ENCODE measurements at regions not wholly inside any gene's neighbourhood (a gene's known extent, or its start where the extent isn't known, plus 50 kb on each side); places are given as distances from the start of the nearest gene placed in this dataset.

GRCh38 chr10:3245395-3245794 is 72.8 kb upstream of the PITRM1 start:
- DNase-seq (ENCODE audit: low read depth, low spot score), result no peak

GRCh38 chr10:3241967-3242650 is 69.5 kb upstream of the PITRM1 start:
- DNase-seq (ENCODE audit: low read depth, low spot score), result no peak

DNA sequence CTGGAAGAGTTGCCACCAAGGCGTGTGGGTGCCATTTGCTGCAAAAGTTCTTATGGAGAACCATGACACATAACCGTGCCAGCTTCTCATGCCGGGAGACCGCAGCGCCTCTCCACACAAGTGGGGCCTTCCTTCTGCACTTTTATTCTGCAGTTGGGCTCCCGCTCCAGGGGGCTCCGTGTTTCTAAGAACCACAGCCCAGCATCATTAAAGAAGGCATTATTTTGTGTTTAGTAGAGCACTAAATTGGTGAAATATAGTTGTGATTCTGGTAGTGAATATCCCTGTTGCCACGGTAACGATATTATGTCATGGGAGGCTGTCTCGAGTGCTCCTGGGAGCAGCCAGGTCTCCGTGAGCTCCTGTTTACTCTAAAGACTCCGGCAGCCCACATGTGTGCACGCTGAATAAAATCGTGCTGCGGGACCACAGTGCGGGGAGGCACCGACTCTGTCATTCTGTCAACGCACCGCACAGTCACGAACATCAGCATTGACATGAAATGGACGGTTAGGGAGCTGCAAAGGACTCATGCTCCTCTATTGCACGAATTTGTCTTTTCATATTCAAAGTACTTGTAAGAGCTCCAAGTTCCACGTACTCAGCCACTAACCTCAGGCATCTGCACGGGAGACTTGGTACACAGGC is 68.8 kb upstream of the PITRM1 start:
- DNase-seq (ENCODE audit: low read depth, low spot score), result no peak

DNA sequence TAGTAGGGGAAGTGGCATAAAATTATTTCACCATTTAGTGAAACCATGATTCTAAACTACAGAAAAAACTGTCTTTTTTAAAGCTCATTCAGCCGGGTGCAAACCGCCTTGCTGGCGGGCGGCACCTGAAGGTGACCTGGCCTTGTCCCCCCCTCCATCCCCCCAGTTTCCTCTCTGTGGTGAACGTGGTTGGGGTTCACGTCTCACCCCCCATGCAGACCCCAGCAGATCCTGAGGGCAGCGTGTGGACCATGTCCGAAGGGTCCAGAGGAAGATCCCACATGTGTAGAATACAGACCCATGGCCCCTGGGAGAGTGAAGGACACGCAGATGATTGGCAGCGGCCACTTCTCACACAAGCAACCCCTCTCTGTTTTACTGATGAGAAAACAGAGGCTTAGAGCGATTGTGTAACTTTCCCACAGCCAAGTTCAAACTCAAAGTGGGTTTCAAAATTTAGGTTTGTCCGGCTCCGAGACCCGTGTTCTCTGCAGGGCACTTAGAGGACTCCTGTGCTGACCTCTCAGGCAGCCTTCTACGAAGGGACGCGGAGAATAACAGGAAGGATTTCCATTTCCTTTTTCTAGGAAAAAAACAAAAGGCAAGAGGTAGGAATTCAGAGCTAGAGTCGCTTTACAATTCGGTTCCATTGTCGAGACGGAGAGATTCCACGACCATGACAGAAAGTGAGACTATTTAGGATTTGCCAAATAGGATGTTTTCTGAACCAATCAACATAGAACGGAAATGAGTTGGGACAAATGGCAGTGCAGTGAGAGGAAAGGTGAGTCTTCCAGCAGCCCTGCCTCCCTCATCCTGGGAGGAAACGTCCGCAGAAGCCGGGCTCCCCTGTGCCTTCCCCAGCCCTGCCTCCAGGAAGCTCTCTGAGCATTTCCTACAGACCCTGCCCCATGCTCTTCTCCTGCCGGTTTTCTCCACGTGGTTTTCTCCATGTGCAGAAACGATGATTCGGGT is 67.6 kb upstream of the PITRM1 start:
- DNase-seq (ENCODE audit: low read depth, low spot score), result no peak

- no peak for DNase-seq (ENCODE audit: low read depth, low spot score)
These were observed 66.7 kb upstream of the PITRM1 start for GRCh38 chr10:3239066-3239919.

- DNase-seq (ENCODE audit: low read depth, low spot score), result no peak
These were observed 65.7 kb upstream of the PITRM1 start for GRCh38 chr10:3238115-3238871.

DNA sequence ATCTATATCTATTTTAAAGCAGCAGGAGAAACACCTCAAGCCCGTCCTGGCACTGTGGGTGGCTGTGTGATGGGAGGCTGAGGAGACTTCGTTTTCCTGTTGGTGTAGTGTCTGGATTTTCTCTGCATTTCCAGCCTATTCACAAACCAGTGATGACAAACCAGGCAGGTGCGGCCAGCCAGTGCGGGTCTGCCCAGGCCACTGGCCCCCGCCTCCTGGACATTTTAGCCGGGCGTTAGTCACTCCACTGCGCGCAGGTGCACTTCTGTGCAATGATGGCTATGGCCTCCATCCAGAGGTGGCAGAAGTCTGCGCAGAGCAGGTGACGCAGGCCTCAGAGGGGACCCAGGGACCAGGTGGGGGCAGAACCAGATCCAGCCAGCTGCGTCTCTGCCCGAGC is 64.9 kb upstream of the PITRM1 start:
- DNase-seq (ENCODE audit: low read depth, low spot score), result no peak

DNA sequence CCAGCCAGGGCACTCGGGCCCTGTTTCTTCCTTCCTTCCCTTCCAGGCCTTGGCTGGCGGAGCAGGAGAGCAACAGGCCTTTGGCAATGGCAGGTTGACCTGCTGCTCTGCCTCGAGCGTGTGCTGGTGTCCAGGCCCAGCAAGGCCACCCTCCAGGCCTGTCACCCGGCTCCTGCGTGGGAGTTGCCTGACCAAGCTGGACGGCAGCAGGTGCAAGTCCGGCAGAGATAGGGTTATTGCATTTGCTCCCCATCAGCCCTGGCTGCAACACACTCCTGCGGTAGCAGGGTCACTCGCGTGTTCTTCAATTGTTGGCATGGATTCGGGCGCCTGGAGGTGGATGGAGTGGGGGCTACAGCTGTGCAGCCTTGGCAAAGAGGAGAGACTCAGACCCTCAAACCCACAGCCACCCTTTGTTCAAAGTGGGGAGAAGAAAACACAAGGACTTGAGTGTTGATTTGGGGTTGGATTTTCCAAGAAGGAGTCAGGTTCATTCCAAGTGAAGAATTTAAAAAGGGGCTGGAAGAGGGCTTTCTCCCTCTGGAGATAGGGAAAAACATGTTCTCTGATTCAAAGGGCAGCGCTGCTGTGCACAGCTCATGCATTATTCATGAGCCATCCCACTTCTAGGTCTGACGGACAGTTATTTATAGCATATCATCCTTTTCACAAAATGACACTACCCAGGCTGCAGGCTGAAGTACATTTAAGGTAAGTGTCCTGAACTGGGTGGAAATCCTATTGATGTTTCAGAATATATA is 64.2 kb upstream of the PITRM1 start:
- DNase-seq (ENCODE audit: low read depth, low spot score), result no peak

GRCh38 chr10:3235996-3236510 is 63.5 kb upstream of the PITRM1 start:
- DNase-seq (ENCODE audit: low read depth, low spot score), result no peak

DNA sequence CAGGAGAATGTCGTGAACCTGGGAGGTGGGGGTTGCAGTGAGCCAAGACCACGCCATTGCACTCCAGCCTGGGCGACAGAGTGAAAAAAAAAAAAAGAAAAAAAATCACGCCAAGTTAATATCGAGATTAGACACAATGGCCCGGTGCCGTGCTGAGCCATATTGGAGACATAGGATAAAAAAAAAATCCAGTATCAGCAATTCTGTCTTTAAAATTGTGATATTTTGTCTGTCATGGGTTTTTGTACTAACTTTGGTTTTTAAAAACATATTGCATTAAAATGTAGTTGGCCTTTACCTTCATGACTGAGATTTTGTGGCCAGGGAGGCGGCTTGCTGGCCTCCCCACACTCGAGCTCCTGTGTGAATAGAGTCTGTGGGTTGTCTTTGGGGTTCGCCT is 62.8 kb upstream of the PITRM1 start:
- no peak for DNase-seq (ENCODE audit: low read depth, low spot score)

DNA sequence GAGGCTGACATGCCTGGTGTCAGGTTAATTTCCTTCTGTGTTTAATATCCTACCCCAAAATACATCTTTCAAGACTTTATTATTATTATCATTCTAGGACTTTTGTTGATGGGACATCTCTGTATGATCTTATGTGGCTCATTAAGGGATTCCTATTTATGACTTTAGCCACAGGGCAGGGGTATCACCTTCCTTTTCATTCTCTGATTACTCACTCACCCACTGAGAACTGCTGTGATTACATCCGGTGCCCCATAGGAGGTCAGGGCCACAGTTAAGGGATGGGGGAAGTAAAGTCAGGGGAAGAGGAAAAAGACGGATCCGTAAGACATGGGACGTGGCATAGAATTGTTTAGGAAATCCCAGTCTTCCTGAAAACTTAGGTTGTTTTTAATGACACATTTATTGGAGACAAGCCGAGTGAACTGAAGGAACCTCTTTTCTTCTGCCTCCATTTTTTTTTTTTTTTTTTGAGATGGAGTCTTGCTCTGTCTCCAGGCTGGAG is 61.0 kb upstream of the PITRM1 start:
- DNase-seq (ENCODE audit: low read depth, low spot score), result no peak

DNA sequence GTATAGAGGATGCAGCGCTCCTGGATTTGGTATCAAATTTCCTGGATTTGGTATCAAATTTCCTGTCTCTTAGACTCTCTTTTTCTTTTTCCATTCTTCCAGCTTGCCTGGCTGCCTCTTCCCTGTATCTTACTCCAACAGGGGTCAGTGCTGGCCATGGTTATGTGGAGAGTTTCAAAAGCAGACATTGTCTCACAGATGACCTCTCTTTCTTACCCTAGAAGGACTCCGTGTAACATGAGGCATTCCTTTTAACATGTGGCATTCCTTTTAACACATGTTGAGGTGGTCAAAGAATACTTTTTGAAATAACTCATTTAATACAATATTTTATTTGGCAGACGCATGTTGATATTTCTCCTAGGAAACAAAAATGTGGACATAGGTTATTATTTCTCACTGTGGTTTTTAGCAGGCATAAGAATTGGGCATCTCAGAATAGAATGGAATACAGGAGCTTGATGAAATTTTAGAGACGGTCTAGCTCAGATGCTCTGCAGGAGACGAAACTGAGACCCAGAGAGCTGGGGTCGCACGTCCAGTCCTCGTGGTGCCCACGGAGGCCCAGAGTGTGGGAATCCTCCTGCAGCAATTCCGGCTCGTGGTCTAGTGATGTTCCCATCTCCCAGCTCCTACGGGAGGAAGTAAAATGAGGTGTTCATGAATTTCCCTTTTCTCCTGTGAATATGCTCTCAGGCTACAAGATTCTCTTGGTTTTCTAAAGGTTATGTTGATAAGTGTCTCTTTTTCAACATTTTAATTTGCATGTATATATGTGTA is 59.6 kb upstream of the PITRM1 start:
- DNase-seq (ENCODE audit: low read depth, low spot score), result no peak

- DNase-seq (ENCODE audit: low read depth, low spot score), result no peak
These were observed 57.2 kb upstream of the PITRM1 start for GRCh38 chr10:3229815-3230214.

GRCh38 chr10:3228629-3228945 is 56.0 kb upstream of the PITRM1 start:
- no peak for DNase-seq (ENCODE audit: low read depth, low spot score)

- no peak for DNase-seq (ENCODE audit: low read depth, low spot score)
These were observed 54.6 kb upstream of the PITRM1 start for GRCh38 chr10:3226960-3227744.

GRCh38 chr10:3225561-3225960 is 53.0 kb upstream of the PITRM1 start:
- no peak for DNase-seq (ENCODE audit: low read depth, low spot score)

DNA sequence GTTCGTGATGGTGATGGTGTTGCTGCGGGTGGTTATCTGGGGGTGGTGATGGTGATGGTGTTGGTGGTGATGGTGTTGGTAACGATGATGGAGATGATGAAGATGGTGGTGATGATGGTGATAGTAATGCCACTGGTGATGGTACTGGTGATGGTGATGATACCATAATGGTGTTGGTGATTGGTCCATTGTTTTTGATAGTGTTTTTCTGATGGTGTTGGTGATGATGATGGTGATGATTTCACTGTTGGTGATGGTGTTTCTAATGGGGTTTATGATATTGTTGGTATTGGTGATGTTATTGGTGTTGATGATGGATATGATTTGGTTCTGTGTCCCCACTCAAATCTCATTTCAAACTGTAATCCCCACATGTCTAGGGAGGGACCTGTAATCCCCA is 51.7 kb upstream of the PITRM1 start:
- no peak for DNase-seq (ENCODE audit: low read depth, low spot score)

DNA sequence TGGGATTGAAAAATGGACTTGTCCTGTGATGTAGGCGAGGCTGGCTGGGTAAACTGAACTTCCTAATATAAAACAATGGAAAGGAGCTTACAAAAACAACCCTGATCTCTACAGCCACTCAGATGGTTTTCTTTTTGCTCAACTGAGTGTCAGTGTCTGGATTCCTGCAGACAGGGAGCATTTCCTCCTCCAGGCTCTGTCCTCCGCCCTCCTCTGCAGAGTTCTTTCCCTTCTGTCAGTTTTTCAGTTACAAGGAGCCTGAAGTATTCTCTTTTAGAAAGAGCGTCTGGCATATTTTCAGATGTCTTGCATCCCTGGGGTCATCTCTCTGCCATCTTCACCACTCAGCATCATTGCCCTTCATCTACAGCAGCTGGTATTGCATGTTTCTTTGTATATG is 50.0 kb upstream of the PITRM1 start:
- no peak for DNase-seq (ENCODE audit: low read depth, low spot score)

Data from pulmonary artery endothelial cell (primary cell).